Endothelial cell (in vitro differentiated cells): ENCODE measurements at regions not wholly inside any gene's neighbourhood (a gene's known extent, or its start where the extent isn't known, plus 50 kb on each side); places are given as distances from the start of the nearest gene placed in this dataset.
"Not testable (repeated sequence)": the region's sequence is repeated elsewhere in the genome, so short reads cannot be mapped to it uniquely, and the experiment has no call there.

ENCODE experiments used
- DNase-seq: peaks from one replicate; pipeline ENCODE4 v3.0.0; 2021; ENCODE audit warnings: low spot score
- H3K27ac Mint-ChIP-seq: one replicate; pipeline ENCODE4 v1.8.0; 2021; ENCODE audit warnings: mixed read lengths, inconsistent platforms; ENCODE audit not compliant: unreplicated experiment
- H3K27me3 Mint-ChIP-seq: one replicate; pipeline ENCODE4 v1.8.0; 2021; ENCODE audit warnings: mild to moderate bottlenecking, moderate library complexity, mixed read lengths, inconsistent platforms; ENCODE audit not compliant: unreplicated experiment
- H3K36me3 Mint-ChIP-seq: one replicate; pipeline ENCODE4 v1.8.0; 2021; ENCODE audit warnings: mild to moderate bottlenecking, low read depth, mixed read lengths, inconsistent platforms; ENCODE audit not compliant: unreplicated experiment
- H3K4me1 Mint-ChIP-seq: one replicate; pipeline ENCODE4 v1.8.0; 2021; ENCODE audit warnings: mild to moderate bottlenecking, mixed read lengths, inconsistent platforms; ENCODE audit not compliant: unreplicated experiment
- H3K4me3 Mint-ChIP-seq: one replicate; pipeline ENCODE4 v1.8.0; 2021; ENCODE audit warnings: mild to moderate bottlenecking, mixed read lengths, inconsistent platforms; ENCODE audit not compliant: unreplicated experiment
- H3K9me3 Mint-ChIP-seq: one replicate; pipeline ENCODE4 v1.8.0; 2021; ENCODE audit warnings: mixed read lengths, inconsistent platforms; ENCODE audit not compliant: unreplicated experiment
- TF ChIP-seq, protein P1 (sequence below): fragments of 200-600 bp; sonication (generic); IDR thresholded peaks from one replicate; pipeline ENCODE4 v1.5.0; 2021; ENCODE audit warnings: antibody characterized with exemption; ENCODE audit not compliant: unreplicated experiment

DNA sequence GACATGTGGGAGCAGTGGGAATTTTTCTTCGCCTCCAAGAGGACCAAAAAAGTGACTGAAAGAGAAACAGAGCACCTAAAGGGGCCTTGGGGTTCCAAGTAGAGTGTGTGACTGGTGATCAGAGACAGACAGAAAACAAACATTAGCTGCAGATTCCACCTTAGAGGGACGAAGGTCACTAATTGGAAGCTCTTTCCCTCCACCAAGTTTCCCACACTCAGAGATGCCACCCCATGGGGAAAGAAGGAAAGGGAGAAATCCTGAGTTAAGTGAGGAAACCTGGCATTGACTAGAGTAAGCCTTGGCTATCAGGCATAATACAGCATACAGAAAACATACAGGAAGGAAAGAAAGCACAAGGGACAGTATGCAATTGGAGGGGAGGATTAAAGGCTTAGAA is 90.9 kb downstream of the HNRNPD start:
- H3K27ac Mint-ChIP-seq = no peak overlapping the region
- peaks cover 8% of the 10 kb centered on the region for H3K27me3 Mint-ChIP-seq
- H3K36me3 Mint-ChIP-seq = no peaks in the 10 kb centered on the region
- no peak overlapping the region for H3K4me3 Mint-ChIP-seq
- DNase-seq = no peak
- no peaks in the 10 kb centered on the region for H3K9me3 Mint-ChIP-seq
- TF ChIP-seq, protein P1, sequence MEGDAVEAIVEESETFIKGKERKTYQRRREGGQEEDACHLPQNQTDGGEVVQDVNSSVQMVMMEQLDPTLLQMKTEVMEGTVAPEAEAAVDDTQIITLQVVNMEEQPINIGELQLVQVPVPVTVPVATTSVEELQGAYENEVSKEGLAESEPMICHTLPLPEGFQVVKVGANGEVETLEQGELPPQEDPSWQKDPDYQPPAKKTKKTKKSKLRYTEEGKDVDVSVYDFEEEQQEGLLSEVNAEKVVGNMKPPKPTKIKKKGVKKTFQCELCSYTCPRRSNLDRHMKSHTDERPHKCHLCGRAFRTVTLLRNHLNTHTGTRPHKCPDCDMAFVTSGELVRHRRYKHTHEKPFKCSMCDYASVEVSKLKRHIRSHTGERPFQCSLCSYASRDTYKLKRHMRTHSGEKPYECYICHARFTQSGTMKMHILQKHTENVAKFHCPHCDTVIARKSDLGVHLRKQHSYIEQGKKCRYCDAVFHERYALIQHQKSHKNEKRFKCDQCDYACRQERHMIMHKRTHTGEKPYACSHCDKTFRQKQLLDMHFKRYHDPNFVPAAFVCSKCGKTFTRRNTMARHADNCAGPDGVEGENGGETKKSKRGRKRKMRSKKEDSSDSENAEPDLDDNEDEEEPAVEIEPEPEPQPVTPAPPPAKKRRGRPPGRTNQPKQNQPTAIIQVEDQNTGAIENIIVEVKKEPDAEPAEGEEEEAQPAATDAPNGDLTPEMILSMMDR = no peak
- peaks cover 5% of the 10 kb centered on the region for H3K4me1 Mint-ChIP-seq

DNA sequence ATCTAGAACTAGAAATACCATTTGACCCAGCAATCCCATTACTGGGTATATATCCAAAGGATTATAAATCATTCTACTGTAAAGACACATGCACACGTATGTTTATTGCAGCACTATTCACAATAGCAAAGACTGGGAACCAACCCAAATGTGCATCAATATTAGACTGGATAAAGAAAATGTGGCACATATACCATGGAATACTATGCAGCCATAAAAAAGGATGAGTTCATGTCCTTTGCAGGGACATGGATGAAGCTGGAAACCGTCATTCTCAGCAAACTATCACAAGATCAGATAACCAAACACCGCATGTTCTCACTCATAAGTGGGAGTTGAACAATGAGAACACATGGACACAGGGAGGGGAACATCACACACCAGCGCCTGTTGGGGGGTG is 94.2 kb downstream of the HNRNPD start:
- H3K36me3 Mint-ChIP-seq, H3K9me3 Mint-ChIP-seq, H3K4me1 Mint-ChIP-seq, DNase-seq, H3K27ac Mint-ChIP-seq, H3K4me3 Mint-ChIP-seq: not testable (repeated sequence)
- peaks cover 10% of the 10 kb centered on the region for H3K27me3 Mint-ChIP-seq

DNA sequence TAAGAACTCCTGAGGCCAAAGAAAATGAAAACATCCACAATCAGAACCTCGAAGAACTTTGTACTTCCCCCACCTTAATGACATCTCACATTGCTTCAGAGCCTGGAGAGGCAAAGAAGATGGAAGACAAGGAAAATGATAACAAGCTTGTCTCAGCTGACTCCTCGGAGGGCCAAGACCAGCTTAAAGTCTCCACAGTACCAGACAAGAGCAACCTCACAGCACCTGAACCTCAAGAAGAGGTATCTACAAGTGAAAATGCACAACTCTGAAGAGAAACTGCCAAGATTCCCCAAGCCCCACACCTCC is 97.5 kb downstream of the HNRNPD start:
- H3K27me3 Mint-ChIP-seq = peaks cover 4% of the 10 kb centered on the region

DNA sequence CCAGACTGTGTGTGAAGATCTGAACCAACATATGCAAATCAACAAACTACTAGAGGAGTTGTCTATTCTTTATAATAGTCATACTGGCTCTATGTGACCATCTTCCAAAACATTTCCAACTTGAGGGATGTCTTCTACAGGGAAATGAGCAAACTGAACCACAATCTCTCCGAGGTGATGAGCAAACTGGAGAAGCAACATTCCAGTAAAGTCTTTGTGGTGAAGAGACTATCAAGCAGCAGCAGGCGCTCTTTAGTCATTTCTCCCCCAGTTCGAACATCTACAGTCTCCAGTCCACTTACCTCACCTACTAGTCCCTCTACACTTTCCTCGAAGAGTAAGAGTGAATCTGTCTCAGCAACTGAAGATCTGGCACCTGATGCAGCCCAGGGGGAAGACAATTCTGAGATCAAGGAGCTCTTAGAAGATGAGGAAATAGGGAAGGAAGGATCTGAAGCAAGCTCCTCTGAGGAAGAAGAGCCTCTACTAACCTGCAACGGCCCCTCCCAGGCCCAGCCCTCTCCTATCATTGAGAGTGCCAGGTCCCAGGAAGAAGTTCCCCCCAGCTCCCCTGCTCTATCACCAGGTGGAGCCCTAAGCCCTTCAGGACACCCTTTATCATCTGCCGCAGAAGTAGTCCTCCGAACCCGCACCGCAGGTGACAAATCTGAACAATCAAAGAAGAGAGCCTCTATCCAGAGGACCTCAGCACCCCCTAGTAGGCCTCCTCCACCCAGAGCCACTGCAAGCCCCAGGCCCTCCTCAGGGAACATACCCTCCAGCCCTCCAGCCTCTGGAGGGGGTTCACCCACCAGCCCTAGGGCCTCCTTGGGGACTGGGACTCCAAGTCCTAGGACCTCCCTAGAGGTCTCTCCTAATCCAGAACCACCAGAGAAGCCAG is 98.1 kb downstream of the HNRNPD start:
- TF ChIP-seq, protein P1 = no peak
- Mint-ChIP-seq H3K36me3 (no peaks in the 10 kb centered on the region), H3K27ac (no peak overlapping the region), H3K4me3 (no peak overlapping the region), H3K4me1 (no peaks in the 10 kb centered on the region), H3K27me3 (peaks cover 4% of the 10 kb centered on the region), H3K9me3 (no peaks in the 10 kb centered on the region)
- DNase-seq = no peak

More for the DNA sequence above, 97.5 kb downstream of the HNRNPD start:
- DNase-seq = no peak
- H3K4me1 Mint-ChIP-seq = no peaks in the 10 kb centered on the region
- no peak overlapping the region for H3K4me3 Mint-ChIP-seq
- TF ChIP-seq, protein P1 = no peak
- H3K36me3 Mint-ChIP-seq = no peaks in the 10 kb centered on the region
- no peak overlapping the region for H3K27ac Mint-ChIP-seq
- H3K9me3 Mint-ChIP-seq = no peaks in the 10 kb centered on the region

DNA sequence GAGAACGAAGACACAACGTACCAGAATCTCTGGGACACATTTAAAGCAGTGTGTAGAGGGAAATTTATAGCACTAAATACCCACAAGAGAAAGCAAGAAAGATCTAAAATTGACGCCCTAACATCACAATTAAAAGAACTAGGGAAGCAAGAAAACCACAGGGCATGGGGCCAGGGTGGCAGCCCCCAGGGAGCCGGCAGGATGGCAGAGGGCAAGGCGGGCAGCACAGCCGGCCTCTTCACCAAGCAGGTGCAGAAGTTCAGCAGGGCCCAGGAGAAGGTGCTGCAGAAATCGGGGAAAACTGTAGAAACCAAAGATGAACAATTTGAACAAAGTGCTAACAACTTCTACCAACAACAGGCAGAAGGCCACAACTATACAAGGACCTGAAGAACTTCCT is 99.1 kb downstream of the HNRNPD start:
- H3K36me3 Mint-ChIP-seq, H3K4me1 Mint-ChIP-seq, H3K27me3 Mint-ChIP-seq, DNase-seq, H3K4me3 Mint-ChIP-seq, H3K27ac Mint-ChIP-seq, H3K9me3 Mint-ChIP-seq: not testable (repeated sequence)

DNA sequence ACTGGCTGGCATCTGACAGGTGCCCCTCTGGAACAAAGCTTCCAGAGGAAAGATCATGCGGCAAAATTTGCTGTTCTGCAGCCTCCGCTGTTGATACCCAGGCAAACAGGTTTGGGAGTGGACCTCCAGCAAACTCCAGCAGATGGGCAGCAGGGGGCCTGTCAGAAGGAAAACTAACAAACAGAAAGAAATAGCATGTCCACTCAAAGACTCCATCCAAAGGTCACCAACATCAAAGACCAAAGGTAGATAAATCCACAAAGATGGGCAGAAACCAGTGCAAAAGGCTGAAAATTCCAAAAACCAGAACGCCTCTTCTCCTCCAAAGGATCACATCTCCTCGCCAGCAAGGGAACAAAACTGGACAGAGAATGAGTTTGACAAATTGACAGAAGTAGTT is 101.3 kb downstream of the HNRNPD start:
- not testable (repeated sequence) for H3K27me3 Mint-ChIP-seq, H3K9me3 Mint-ChIP-seq, H3K27ac Mint-ChIP-seq, H3K36me3 Mint-ChIP-seq, H3K4me3 Mint-ChIP-seq, DNase-seq
- peaks cover 11% of the 10 kb centered on the region for H3K4me1 Mint-ChIP-seq

DNA sequence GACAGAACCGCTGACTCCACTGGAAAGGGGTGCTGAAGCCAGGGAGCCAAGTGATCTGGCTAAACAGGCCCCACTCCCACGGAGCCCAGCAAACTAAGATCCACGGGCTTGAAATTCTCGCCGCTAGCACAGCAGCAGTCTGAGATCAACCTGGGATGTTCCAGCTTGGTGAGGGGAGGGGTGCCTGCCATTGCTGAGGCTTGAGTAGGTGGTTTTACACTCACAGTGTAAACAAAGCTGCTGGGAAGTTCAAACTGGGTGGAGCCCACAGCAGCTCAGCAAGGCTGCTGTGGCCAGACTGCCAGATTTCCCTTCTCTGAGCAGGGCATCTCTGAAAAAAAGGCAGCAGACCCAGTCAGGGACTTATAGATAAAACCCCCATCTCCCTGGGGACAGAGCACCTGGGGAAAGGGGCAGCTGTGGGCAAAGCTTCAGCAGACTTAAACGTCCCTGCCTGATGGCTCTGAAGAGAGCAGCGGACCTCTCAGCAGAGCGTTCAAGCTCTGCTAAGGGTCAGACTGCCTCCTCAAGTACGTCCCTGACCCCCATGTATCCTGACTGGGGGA is 101.8 kb downstream of the HNRNPD start:
- not testable (repeated sequence) for H3K4me3 Mint-ChIP-seq, H3K36me3 Mint-ChIP-seq, H3K27me3 Mint-ChIP-seq, H3K27ac Mint-ChIP-seq, H3K9me3 Mint-ChIP-seq, DNase-seq
- H3K4me1 Mint-ChIP-seq = peaks cover 12% of the 10 kb centered on the region
